HG02798 (cell line): ENCODE measurements at regions not wholly inside any gene's neighbourhood (a gene's known extent, or its start where the extent isn't known, plus 50 kb on each side); places are given as distances from the start of the nearest gene placed in this dataset.

Source experiments
- ATAC-seq: cut with Tn5 transposase; IDR thresholded peaks from one replicate; pipeline ENCODE4 v1.9.1; 2021; ENCODE audit warnings: mild to moderate bottlenecking; ENCODE audit not compliant: unreplicated experiment, poor library complexity

DNA sequence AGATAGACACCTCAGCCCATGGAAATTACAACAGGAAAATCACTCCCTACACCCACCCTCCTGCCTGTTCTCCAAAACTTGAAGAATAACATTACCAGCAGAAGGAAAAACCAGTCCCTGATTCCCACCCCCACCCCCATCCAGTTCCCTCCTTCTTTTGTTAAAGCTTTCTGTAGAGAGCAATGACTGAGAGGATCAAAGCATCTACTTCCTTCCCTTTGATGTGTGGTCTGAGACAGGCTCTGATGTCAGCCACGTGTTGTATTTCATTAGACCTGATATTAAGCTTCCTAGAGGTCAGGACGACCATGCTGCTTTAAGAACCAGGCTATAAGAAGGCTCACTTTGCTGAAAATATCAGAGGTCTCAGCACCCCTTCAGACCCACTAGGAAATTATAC is 73.9 kb upstream of the HAO2 start:
- ATAC-seq, result no peak

GRCh38 chr1:119298687-119299303 is 69.8 kb upstream of the HAO2 start:
- no peak for ATAC-seq

GRCh38 chr1:119302011-119302410 is 66.6 kb upstream of the HAO2 start:
- ATAC-seq, result no peak

- ATAC-seq, result no peak
These were observed 60.4 kb upstream of the HAO2 start for GRCh38 chr1:119308130-119308700.

DNA sequence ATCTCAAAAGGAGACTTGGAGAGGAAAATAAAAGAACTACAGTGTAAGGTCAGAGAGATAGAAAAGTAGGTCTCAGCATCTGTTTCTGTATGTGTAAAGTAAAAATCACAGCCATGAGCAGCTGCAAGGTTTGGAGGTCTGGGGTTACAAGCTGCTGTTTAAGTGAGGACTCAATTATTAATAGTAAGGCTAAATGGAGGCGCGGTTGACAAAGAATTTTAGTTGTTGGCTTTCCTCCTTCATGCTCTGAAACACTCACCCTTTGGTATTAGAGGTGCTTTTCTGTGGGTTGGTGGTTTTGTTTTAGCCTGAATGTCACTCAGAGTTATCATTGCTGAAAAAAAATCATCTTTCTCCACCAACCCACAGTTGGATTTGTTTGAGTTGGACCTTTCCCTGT is 59.8 kb upstream of the HAO2 start:
- ATAC-seq, result no peak

DNA sequence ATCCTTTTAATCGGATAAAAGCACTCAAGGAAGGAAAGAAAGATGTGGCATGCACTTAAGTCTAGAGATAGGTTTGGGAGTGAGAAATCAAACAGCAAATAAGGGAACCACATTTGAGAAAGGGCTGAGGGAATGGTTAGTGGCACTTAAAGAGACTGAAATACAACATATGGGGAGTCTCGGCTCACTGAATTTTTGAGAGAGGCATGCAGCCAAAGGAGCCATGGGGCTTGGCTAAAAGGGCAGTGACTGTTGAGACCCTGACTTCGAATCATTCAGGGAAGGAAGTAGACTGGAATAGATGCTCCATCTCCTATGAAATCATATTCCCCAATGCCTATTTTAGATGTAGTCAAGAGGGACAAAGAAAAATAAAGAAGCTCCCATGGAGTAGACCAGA is 58.3 kb upstream of the HAO2 start:
- no peak for ATAC-seq

GRCh38 chr1:119312500-119312899 is 56.1 kb upstream of the HAO2 start:
- no peak for ATAC-seq

- ATAC-seq, result no peak
These were observed 54.4 kb upstream of the HAO2 start for GRCh38 chr1:119314001-119314796.

- ATAC-seq, result no peak
These were observed 51.6 kb upstream of the HAO2 start for GRCh38 chr1:119316870-119317416.

DNA sequence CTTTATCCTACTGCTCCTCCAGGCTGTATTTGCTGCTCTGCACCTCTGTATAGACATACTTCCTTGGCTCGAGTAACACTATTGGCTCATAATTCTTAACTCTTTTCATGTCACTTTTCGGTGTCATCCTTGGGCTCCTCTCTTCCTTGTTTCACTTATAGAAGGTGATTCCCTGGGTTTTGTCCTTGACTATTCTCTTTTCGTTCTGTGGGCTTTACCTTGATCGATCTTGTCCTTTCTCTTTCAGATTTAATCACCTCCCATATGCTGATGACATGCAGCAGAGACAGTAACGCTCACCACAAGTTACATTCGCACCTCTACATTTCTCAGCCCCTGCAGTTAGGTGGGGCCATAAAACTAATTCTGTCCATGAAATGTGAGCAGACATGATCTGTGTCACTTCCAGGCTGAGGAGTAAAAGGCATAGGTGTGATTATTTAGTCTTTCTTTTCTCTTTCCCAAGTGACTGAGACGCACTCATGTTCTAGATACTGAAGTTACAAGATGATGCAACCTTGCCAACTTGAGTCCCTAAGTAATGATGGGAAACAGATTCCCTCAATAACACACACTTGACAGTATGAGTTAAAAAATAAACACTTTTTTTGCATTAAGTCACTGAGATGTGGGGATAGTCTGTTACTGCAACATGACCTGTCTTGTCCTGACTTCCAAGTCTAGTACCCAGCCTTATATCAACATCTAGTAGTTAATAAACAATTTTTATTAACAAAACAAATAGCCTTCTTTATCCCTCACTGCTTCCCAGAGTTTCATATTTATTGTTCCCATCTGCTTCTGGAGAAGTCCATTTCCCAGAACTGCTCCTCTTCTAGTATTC is 49.9 kb upstream of the HAO2 start:
- peak; percentile 84 for ATAC-seq
